HG02970 (cell line): ENCODE measurements at regions not wholly inside any gene's neighbourhood (a gene's known extent, or its start where the extent isn't known, plus 50 kb on each side); places are given as distances from the start of the nearest gene placed in this dataset.
A peak's percentile ranks its signal among the peaks of the same experiment; 100 is the strongest.

ENCODE experiments used
- ATAC-seq: cut with Tn5 transposase; IDR thresholded peaks from one replicate; pipeline ENCODE4 v1.9.1; 2021; ENCODE audit warnings: mild to moderate bottlenecking, moderate library complexity, moderate number of reproducible peaks; ENCODE audit not compliant: unreplicated experiment, low FRiP score

DNA sequence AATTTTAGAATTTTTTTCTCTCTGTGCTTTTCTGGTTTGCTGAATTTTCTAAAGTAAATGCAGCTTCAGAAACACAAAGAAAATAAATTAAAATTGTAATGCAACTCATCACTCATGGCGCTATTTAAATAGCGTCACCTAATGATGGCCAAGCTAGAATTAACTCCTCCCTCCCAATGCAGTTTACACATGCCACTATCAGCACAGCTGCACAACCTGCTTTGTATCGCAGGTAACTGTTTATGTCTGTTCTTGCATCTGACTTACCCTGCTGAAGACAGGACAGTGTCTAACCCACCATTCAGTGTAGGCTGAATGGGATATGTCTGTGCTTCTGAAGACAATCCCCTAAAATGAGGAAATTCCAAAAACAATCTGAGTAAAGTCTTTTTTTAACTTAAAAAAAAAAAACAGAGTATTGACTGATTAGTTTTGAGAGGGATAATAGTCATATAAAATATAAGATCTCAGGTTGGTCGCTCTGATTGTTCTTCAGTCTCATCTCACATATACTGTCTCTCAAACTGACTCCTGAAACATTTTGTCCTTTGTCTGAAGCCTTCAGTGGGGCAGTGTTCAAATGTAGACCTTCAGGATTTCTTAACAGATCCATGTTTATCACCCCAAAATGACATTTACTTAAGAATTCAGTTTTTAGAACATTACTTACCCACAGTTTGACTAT lies 271.4 kb downstream of the ZEB2 start:
- ATAC-seq: no peak

DNA sequence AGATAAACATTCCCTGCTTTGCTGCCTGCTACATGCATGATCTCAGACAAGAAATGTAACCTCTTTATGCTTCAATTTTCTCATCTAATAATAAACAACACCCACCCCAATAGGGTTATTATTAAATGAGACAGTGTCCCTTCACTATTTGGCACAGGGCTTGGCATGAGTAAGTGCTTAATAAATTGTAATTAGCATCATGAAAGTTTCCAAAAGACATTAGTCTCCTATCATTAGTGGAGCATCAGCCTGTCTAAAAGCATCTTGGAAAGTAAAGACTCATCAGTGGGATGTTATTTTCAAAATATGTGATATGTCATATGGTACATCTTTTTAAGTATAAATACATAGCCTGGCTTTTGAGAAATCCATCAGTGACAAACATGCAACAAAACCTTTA lies 275.0 kb downstream of the ZEB2 start:
- no peak for ATAC-seq

DNA sequence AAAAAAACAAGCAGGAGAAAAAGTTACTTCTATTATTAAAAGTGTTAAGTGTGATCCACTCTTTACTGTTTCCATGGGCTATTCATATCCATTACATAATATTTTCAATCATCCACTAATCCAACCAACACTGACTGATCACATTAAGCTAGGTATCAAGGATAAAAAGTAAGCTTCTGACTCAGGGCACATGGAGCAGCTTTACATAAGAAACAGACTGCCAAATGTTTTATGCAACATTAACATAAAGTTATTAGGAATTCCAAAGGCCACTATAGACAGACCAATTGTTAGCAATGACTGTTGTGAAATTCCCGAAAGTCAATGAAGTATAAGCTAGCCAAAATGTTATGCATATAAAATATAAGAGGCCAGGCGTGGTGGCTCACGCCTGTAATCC lies 277.6 kb downstream of the ZEB2 start:
- ATAC-seq: no peak

DNA sequence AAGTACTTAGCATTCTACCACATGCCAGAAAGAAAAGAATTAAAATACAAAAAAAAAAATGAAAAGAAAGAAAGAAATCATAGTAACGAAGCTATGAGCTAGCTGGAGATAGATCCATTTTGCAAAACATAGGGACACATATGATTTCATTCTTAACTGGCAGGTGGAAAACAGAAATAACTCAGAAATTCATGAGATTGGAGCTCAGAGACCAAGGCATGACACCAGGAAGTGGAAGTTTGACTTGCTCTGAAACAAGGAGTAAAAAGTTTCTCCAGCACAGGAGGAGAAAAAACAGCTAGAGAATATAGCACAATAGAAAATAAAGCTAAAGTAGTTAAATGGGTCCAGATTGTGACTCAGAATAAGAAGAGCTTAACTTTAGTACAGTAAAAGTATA lies 278.1 kb downstream of the ZEB2 start:
- ATAC-seq: no peak

DNA sequence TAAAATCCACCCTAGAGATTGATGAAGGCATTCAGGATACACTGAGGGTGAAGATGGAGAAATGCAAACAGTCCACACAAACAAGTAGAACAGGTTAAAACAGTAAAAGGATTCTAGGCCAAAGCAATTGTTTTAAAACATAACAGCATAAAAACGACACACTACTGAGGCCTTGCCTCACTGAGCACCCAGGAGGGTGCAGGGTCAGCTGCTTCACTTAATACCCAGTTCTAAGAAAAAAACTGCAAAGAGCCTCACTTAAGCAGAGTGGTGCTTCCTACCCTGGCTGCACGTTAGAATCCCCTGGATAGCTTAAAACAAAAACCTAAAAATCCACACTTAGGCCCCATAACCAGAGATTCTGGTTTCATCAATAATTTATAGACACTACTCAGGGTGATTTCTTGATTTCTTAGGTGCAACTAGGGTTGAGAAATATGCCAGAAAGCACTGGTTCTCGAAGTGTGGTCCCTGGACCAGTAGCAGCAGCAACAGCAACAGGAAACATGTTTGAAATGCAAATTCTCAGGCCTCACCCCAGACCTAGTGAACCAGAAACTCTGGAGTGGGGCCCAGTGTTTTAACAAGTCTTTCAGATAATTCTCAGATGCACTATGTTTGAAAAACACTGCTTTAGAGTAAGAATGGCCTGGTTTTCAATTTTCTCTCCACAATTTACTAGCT lies 279.1 kb downstream of the ZEB2 start:
- ATAC-seq: peak; percentile 70

DNA sequence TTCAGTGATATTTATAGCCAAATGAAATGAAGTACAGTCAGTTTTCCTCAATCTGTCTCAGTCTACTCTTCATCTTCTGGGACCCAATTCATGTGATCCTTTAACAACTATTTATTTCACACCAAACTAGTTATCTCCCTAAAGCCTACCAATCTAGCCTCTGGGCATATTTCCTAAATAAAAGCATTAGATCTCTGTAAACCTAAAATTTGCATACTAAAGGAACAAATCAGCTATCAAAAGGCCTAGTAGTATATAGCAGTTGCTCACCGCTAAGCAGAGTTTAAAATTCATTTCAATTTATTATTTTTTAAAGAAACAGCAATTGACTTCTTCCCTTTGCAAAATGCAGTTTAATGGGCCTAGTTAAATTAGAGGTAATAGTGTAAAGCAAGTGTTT lies 280.2 kb downstream of the ZEB2 start:
- ATAC-seq: no peak

DNA sequence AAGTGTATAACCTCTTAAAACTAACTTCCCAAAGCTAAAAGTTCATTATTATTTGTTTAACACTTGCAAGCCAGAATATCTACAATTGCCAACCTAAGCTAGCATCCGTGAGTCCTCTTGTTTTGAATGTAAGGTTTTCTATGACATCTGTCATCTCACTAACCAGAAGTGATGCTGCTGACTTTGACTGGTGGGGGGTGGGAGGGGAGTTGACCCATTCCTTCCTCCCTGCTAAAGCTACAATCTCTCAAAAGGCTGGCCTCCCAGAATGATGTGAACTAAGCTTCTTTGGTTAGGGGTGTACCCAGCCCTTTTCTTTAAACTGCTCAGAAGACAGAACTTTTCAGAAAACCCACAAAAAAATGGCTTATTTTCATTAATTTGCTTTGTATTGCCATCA lies 280.6 kb downstream of the ZEB2 start:
- ATAC-seq: no peak

DNA sequence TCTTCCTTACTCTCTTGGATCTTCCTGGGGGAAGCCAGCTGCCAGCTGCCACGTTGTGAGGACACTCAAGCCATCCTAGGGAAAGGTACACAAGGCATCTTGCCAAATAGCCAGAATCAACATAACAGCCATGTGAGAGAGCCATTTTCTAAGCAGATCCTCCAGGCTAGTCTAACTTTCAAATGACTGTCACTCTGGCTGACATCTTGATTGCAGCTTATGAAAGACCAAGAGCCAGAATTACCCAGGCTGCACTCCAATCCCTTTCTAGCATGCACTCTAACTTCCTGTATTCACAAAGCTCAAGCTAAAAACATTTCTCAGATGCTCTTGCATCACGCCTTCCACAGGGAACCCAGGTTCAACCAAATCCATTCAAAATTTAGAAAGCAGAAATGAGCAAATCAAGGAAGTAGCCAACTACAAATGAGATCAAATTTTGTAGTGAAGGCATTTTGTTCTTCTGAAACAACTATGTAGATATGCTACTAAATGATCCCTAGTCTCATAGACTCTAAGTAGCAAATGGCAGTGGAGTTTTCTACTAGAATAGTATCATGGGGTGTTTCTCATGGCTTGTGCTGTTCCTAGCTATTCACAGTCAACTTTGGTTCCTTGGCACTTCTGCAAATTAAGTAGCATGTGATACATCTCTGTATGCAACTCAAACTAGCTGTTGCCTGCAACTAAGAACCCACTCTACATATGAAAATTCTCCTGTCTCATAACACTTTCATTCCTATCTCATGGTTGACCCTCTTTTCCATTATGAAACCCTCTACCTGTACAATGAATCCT lies 281.9 kb downstream of the ZEB2 start:
- no peak for ATAC-seq

DNA sequence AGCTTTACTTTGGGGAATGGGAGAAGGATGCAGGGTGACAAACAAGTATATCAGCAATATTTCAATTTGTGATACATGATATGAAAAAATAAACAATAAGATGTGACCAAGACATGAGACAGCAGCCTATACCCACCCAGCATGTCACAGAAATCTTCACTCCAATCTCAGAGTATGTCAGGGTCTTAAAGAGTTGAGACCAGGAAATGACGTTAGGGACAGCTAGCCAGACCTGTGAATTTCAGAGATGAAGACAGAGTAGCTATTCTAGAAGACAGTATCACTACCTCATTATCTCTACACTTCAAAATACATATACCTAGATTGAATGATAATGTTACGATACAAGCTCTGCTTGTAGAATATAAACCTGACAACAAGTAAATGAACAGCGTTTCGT lies 282.8 kb downstream of the ZEB2 start:
- ATAC-seq: no peak

DNA sequence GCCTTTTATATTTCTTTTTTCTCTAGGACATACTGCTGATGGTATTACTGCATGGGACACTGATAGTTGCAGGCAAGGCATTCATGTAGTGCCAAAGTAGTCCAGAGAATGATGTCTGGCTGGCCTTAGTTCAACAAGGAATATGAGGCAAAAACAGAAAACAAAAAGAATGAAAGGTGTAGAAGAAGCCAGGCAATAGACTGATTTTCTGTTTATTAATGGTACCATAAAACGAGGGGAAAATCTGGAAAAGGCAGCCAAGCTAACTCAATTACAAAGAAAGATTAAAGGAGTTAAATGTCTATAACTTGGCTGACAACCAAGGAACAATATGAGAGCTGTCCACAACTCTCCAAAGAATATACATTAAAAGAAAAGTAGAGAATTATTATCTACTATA lies 284.9 kb downstream of the ZEB2 start:
- no peak for ATAC-seq

DNA sequence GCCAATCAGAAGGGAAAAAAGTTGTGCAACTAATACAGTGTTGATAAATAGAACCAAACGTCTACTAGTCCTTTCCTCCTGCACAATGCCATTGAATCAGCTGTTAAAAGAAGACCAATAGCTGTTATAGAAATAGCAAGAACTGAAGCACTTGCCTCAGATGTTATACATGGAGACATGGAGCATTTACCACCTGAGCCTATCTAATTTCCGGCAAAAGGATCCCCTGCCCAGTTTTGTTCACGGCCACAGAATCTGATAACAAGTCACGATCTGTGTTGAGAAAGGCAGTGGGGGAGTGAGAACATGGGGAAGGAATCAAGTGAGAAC lies 285.4 kb downstream of the ZEB2 start:
- ATAC-seq: no peak

DNA sequence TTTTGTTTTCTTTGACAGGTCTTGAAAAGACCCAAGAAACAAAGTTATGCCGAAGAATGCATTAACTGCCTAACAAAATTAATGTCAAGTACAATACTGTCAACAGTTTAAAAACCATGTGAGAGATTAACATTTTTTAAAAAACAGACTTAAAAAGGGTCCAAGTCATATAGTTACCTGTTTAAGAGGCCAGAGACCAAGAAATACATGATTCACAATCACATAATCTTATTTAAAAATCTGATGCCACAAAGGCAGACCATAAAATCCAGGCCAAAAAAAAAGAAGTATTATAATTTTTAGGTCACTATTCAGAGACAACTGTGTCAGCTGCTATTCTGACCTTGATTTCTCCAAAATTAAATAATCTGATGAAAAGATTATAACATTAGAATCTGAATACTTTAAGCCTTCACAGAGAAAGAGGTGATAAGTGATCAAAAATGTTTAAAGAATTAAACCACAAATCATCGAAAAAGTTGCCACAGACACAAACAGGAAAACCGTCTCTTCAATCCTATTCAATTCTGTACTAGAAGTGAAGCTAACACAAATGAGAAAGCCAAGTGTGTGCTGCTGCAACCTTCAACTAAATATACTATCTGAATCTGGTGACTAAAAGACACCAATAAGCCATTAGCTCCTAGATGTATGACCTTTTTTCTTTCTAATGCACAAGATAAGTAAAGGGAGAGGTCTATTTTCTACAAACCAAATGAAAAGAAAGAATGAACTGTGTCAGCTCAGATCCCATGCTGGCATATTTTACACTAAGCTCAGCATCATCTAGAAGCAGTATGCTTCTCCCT lies 286.0 kb downstream of the ZEB2 start:
- no peak for ATAC-seq

DNA sequence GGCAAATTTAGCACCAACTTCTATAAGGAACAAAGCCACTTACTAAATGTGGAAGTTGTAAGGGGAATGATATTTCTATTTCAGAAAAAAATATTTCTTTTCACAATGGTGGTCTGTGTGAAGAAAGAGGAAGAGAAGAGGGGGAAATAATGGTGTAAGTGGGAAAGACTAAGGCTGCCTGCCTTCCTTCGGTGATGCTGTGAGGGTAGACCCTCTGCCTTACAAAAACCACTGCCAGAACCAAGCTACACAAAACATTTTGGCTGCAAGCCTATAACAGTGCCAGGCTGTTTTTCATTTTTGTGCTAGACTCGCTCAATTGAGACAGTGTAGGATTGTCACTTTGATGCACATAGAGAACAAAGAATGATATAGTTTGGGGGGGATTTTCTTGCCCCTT lies 286.6 kb downstream of the ZEB2 start:
- ATAC-seq: no peak

DNA sequence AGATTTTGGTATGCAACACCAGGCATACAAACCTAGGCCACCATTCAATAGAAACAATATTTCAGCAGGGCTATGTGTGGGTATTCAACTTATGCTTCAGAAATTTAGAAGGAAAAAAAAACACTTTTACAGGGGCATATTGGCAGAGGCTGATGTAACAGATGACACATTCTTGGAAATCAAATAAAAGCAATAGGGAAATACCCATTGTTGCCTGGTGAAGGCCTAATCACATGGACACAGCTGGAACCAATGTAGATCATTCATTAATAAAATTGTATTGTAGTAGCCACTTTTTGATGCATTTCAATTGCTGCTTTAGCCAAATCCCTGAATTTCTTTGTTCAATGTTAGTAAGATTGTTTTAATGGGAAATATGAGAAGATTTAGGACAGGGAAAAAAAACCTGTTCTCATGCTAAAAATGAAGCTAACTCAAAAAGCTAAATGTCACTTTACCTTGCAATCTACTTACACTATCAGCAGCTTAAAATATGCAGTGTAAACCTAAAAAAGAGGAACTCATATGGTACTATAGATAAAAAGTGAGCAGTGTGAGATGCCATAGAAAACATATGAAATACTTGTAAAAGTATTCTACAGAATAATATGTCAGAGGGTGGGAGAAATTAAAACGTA lies 289.4 kb downstream of the ZEB2 start:
- ATAC-seq: no peak

DNA sequence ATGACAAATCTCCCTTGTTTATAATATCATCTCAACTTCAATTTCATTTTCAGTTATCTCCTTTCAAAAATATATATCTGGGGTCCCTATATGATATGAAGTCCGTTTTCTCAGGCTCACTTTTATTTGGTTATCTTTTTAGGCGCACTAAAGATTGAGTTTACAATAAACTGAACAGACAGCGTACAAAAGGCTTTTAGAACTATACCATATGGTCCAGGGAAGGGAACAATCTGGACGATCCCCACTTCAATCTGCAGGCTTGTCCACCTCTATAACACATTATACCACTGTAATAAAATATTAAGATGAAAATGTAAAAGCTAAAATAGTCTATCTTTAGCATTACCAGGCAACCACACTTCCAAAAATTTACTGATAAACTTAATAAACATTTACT lies 289.9 kb downstream of the ZEB2 start:
- no peak for ATAC-seq

DNA sequence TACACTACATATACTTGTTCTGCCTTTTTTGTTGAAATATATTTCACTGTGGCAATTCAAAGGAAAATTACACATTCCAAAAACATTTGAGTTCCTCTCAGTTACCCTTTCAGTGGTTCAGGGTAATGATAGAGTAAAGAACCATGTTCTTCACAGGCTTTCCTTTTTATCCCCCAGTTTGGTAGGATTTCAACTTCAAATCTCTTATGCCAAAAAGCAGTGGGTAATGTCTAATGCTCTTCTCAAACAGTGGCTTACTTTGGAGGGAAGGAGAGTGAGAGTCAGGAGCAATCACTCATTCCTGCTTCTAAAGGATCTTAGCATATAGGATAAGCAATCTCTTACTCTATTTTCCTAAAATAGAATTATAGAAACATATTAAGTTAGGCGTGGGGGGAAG lies 290.6 kb downstream of the ZEB2 start:
- no peak for ATAC-seq

DNA sequence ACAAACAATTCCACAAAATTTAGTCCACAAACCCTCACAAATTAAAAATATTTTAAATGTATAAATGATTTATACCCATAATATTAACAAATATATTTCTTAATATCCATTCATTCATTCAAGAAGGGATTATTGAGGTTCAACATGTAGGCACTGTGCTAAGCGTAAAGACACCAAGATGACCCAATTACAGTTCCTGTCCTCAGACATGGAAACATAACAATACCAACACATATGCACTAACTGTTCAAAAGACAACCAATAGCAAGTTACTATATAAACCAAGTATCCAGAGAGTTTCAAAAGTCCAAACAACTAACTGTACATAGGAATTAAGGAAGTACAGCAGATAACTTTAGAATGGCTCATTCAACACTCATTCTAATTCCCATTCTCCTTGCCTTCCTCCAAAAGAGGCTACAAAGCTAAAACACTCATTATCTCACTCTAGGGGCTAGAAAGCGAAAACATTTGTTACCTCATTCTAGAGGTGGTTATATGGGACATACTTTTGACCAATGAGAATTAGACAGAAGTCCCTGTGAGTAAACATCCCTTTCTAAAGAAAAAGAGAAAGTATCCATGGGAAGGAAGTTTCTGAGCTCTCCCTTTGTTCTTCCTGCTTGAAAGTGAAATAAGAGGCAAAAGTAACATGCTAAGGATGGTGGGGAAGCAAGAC lies 292.4 kb downstream of the ZEB2 start:
- ATAC-seq: no peak

DNA sequence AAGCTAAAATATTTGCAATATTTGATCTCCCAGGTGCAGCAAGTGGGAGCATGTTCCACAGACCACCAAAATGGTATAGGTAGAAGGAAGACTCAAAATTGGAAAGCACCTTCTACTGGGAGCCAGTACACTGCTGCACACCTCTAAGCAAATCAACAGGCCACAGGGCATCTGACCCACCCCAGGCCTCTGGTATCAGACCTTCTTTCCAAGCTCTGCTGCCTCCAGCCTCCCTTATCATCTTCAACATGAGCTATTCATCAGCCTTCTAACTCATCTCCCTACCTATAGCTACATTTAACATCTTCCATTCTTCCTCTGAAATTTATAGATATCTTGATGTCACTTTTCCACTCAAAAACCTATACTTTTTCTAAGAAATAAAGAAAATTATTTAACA lies 294.8 kb downstream of the ZEB2 start:
- no peak for ATAC-seq

DNA sequence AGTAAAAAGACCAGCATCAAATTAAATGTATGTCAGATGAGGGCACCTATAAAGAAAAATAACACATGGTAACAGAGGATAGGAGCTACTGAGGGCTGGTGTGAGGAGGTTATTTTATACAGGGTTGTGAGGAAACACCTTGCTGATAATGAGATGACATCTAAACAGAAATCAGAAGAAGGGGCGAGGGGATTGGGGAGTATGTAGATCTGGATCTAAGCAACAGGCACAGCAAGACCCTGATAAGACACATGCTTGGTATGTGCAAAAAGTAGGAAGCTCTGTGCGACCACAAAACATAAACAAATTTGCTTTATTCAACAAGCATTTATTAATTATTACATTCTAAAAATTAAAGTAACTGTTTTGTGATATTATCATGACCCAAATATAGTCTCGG lies 295.4 kb downstream of the ZEB2 start:
- no peak for ATAC-seq

DNA sequence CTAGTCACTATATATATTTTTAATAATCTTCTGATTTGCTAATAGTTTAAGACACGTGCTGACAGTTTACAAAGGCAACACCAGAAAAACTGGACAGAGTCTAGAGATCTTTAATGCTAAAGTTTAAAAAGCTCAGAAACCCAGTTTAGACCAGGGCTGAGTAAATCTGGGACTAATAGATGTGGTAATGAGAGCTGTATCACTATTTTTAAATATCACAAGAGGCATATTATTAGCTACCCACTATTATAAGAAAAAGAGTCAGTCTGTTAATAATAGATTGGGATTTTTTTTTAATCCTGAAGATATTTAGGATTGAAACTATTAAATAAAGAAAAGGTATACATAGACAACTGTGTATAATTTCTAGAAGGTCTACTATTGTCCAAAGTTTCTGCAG lies 299.9 kb downstream of the ZEB2 start:
- ATAC-seq: no peak
